GM18868 (cell line): ENCODE measurements at regions not wholly inside any gene's neighbourhood (a gene's known extent, or its start where the extent isn't known, plus 50 kb on each side); places are given as distances from the start of the nearest gene placed in this dataset.

Source experiments
- ATAC-seq: cut with Tn5 transposase; IDR thresholded peaks from one replicate; pipeline ENCODE4 v1.9.1; 2021; ENCODE audit warnings: mild to moderate bottlenecking, moderate library complexity; ENCODE audit not compliant: unreplicated experiment

DNA sequence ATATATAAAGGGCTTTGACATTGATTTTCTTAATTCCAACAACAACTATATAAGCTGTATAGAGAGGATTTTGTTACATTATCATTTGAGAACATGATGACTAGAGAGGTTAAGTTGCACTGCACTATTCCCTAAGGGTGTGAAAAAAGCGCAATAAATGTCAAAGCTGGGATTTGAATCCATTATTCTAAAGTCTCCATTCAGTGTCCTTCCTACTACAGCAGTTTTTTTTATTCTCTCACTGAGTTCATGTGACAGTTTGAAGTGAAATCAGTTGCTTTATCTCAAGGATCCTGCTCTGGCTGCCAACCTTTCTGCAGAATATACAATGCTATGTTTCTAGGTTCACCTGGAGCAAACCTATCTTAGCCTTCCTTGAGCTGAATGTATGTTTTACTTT lies 177.5 kb downstream of the ANKRD50 start:
- ATAC-seq, result no peak

DNA sequence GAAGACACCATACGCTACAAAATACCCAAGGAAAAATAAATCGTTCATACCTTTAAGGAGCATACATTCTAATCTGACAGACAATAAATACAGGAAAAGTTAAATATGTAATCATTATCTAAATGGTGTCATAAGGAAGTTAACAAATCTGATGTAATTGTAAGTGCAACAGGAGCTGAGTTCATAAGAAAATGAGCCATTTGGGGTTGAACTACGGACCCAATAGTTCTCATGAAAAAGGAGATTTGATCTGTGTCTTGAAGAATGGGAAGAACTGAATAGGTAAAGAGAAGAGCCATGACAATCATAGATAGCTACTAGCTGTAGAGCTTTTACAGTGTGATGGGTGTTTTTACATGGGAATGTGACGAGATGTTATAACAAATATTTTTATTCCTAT lies 175.6 kb downstream of the ANKRD50 start:
- ATAC-seq, result no peak

DNA sequence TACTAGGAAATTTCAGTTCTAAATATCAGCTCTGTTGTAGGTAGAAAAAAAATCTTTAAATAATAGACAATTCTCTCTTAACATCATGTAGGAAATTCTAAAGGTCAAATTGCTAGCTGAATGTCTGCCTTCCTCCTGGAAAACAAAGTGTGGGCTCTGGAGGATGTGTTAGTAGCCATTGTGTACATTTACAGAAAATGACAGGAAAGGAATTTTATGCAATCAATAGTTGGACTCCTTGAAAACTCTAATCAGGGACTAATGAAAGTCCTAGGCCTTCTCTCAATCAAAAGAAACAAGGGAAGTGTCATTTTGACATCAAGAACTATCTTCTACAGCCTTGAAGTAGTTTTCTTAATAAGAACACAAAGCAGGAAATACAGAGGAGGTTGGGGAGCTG lies 174.6 kb downstream of the ANKRD50 start:
- ATAC-seq, result no peak

DNA sequence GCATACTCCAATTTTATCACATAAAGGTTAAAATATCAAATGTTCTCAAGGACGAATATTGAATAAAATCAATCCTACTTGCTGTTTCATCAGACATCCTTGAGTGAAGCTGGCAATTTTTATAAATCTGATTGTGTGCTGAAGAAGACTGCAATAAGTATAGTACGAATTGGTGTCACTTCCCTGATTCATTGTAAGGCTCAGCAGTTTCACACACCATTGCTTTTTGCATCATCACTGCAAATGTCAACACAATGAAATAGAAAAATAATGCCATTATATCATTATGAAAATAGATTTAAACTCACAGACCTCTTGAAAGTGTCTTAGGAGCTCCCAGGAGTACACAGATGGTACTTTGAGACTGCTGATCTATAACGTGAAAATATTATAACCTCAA lies 172.5 kb downstream of the ANKRD50 start:
- no peak for ATAC-seq

DNA sequence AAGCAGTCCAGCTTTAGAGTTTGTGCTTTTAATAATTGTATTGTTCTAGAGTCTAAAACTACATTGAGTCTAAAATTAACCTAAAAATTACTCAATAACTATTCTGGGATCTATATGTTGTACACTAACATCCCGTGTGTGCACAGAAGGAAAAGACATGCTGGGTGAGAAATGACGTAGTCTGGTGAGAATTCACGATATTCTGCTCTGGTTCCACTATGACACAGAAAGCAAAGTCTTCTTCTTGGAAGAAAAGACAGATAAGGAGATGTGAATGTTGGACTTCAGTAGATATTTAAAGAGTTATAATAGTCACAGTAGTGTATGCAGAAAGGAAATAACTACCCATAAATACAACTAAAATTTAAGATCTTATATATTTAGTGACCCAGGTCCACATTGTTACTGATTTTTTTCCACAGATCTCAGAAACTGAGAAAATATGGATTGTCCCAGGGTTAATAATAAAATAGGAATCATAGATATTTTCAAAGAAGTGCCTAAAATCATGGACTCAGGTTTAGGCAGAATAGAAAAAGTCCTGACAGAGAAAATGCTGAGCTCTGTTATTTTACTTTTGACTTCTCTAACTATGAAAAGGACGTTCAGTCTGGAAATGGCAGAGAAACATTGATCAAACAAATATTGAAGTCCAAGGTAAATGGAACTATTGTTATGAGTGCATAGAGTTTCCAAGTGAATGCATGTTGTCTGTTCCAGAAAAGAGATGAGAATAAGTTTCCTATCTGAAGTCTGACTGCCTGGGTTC lies 170.7 kb downstream of the ANKRD50 start:
- ATAC-seq, result no peak

DNA sequence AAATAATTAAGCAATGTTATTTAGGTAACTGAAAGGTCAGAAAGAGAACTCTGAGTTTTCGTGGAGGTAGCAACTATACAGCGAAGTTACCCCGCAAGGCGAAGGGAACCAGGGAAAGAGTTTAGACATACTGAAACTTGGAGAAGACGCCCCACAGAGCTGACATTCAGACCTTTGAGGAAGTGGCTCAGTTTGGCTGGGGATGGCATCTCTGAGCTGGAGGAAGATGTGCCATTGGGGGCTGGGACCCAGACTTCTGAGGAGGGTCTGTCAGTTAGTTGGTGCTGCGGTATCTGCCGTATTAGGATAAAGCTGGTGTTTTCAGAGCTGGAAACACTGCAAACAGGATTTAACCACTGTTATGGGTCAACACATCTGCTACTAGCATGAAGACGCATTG lies 156.6 kb downstream of the ANKRD50 start:
- ATAC-seq, result no peak

DNA sequence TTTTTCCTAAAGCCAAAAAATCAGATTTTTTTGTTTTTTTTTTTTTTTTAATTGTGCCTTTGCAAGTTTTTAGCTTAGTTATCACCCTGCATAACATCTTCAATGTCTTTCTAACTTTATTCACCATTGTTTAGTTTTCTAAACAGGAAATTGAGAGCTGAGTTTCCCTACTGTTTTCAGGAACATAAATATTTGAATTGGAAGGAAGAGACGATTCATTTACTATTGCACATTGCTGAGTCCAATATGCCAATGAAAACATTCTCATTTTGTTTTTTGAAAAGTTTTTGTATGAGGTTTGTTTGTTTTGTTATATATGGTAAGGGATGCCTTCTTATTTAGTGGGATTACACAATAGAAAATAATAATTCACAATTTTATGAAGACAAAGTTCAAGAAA lies 148.4 kb downstream of the ANKRD50 start:
- no peak for ATAC-seq

DNA sequence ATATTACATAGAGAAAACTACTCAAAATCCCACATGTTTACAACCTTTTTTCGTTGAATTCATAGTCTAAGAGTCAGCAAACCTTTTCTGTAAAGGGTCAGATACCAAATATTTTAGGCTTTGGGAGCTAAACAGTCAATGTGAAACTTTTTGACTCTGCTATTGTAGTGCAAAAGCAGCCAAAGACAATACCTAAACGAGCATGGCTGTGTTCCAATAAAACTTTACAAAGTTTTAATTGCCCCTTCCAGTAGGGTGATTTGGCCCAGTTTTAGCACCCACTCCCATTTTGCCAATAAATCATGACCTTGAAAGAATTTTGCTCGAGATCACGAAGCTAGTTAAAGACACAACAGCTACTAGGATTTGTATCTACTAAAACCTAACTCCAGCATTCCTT lies 147.2 kb downstream of the ANKRD50 start:
- no peak for ATAC-seq

DNA sequence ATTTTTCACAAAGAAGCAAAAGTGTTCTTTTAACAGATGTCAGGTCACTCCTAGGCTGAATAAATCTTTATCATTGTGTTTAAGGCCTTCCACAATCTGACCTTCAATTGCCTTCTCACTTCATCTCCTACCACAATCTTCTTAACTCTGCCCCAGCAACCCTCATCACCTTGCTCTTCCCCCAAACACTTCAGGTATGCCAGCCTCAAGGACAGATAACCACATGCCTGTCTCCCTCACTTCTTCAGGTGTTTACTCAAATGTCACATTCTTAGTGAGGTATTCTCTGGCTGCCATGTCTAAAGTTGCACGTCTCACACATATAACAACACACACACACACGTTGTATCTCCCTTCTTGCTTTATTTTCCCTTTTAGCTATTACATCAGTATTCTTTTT lies 146.5 kb downstream of the ANKRD50 start:
- no peak for ATAC-seq

DNA sequence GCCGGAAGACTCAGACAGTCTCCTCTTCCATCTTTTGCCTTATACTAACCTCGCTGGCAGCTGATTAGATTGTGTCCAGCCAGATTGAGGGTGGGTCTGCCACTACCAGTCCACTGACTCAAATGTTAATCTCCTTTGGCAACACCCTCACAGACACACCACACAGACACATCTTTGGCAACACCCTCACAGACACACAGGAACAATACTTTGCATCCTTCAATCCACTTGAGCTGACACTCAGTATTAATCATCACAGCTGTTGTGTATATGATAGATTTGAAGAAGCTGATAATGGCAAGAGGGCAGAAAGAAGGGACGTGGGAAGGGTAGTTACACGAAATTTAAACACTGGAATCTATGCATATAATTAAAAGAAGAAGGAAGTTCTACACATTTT lies 139.5 kb downstream of the ANKRD50 start:
- ATAC-seq, result no peak

DNA sequence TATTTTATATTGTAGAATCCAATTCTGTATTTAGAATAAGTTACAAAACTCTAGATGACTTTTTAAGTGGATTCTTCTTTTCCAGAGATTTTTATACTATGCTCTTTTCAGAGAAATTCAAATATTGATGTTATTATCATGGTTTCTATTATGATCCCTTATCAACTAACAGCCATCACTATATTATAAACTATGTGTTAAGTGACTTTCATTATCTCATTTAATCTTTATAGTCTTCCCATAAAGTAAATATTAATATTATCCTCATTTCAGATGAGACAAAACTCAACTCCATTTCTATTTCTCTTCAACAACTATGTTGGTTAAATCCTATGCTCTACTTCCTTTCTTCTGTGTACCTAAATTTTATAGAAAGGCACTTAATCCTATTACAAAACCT lies 132.6 kb downstream of the ANKRD50 start:
- no peak for ATAC-seq

DNA sequence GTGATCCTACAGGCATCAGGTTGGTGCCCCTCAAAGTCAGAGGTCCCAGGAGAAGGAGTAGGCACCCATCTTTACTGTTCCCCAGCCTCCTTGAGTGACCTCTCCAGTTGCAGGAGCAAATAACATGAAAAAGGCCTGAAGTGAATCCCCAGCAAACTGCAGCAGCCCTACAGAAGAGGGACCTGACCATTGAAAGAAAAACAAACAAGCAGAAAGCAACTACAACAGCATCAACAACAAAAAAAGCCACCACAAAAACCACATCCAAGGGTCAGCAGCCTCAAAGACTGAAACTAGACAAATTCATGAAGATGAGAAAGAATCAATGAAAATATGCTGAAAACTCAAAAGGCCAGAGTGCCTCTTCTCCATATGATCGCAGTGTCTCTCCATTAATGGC lies 128.7 kb downstream of the ANKRD50 start:
- no peak for ATAC-seq

DNA sequence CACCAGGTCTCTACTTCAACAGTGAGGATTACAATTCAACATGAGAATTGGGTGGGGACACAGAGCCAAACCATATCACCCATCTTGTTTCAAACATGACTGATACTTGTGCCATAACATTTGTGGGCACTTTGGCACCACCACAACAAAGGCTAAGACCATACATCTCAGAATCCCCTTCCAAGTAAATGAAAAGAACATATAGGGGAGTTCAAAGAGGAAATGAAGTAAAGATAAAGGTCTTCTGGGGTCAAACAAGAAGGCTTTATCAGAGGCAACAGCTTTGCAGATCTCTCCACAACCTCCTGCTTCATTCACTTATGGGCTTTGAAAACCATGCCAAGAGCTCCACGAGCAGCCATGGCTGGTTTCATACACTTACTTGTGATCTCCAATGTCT lies 122.7 kb downstream of the ANKRD50 start:
- no peak for ATAC-seq

DNA sequence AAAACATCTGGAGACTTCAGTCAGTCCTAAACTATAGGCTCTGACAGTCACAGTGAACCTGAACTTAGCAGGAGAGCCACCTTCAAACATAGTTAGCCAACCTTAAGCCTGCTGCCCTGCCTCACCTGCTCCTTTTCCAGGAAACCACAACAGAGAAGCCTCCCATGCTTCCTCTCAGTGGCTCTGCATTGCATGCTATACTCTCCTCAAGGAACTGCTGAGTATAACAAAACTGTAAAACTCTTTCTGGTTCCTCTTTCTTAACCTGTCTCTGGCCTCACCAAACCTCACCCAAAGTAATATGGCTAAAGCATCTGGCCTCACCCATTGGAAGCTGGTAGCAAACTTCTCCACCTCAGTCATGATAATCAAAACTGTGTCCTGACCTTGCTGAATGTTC lies 122.1 kb downstream of the ANKRD50 start:
- no peak for ATAC-seq

DNA sequence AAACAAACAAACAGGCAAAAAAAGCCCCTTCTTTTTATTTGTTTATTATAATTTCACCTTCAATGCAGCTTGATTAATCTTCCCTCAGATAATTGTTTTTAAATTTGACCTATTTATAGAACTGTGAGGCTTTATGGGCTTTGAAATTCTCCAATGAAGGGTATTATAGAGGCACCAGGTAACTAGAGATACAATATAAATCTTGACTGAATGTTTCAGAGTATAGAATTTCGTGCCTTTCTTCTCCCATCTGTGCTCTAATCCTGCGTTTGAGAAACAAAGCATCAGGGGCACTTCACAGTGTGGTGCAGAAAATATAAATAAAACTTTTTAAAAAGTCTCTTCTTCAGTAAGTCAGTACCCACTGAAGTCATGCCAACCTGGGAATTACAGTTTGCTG lies 120.9 kb downstream of the ANKRD50 start:
- ATAC-seq, result no peak

DNA sequence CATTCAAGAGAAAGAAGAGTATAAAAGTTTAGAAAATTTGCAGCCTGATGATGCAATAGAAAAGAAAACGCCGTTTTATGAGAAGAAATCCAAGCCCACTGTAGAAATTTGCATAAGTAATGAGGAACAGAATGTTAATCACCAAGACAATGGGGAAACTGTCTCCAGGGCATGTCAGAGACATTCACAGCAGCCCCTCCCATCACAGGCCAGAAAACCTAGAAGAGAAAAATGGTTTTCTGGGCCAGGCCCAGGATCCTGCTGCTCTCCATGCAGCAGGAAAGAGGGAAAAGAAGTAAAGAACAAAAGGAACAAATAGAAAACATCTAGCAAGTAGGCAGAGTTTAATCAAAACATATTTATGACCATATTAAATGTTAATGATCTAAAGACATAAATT lies 119.0 kb downstream of the ANKRD50 start:
- no peak for ATAC-seq

DNA sequence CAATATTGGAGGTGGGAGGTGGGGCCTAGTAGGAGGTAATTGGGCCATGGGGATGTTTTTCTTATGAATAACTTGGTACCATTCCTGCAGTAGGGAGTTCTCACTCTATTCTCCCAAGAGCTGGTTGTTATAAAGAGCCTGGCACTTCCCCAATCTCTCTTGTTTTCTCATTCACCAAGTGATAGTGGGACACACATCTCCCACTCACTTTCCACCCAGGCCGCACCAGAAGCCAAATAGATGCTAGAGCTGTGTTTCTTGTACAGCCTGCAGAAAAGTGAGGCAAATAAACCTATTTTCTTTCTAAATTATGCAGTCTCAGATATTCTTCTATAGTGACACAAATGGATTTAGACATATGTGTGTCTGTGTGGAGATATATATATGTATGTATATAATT lies 117.6 kb downstream of the ANKRD50 start:
- no peak for ATAC-seq

DNA sequence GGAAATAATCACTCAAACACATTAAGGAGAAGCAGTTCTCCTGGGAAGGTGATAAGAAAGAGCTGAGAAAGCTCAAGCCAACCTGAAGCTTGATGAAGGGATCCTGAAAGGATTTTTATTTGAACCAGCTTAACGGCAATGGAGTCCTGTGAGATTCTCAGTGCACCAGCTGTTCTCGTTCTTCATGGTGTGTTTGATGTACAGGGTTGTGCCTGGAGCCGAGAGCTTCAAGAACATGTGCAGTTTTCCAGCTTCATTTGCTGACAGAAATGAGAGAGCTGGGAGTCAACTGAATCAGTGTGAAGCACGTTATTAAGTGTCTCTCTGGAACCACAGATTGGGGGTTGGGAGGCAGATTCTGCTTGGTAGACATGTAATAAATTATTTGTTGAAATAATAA lies 115.7 kb downstream of the ANKRD50 start:
- ATAC-seq, result no peak

DNA sequence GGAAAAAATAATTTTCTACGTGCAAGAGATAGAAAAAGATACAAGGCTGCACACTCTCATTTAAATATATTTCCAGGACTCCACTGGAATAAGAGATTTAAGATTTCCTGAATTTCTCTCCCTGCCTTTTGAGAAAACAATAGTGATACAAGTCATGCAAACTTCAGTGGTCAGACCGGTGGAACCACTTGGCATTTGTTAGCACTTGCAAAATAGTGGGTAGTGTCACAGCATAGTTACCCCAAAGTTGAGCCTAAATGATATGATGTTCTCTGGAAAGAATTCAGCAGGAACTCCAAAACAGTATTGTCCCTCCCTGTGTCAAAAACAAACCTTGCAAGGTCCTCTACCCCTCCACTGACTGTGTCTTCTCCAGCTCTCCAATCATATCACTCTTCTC lies 102.3 kb downstream of the ANKRD50 start:
- no peak for ATAC-seq
